Erythroblast (primary cell): ENCODE measurements at regions not wholly inside any gene's neighbourhood (a gene's known extent, or its start where the extent isn't known, plus 50 kb on each side); places are given as distances from the start of the nearest gene placed in this dataset.

Experiments
- DNase-seq, 2 experiments: peaks; one replicate each; lab custom pipeline; 2025; lab: John Stamatoyannopoulos, UW
- GATA1 ChIP-seq: IDR thresholded peaks from 2 replicates; pipeline ENCODE4 v1.6.1; 2011; ENCODE audit warnings: low read depth, mild to moderate bottlenecking, control low read depth, low read length, moderate library complexity
- POLR2A ChIP-seq: IDR thresholded peaks from 2 replicates; pipeline ENCODE4 v1.6.1; 2011; ENCODE audit warnings: mild to moderate bottlenecking, low read length

DNA sequence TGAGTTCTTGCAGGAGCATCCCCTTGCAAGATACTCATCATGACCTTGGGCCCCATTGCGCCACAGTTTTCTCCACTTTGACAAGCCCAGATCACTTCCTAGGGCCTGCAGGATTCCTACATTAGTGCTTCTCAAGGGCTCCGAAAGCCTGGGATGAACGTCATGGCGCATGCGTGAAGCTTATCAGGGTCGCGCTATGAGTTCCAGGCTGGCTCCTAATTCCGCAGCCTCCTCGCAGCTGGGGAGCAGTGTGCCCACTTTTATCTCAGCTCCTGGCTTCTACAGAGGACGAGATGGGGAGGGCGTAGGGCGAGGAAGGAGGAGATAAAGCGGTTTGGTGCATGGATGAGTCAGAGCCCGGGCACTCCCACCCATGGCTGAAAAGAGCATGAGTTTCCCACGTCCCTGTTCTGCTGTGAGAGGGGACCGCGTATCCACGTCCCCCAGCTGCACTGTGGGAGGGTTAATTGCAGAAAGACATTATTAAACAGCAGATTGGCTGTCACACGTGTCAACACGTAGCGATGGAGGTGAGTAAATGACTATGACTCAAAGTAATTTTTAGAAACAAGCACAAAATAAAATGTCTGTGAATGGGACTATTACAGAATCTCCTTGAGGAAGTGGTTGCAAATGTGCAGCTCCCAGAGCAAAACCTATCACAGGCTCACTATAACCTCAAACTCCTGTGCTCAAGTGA is 72.9 kb upstream of the DSP start:
- peak; percentile 91 to 92 for DNase-seq
- TF ChIP-seq GATA1 (no peak), POLR2A (no peak)

DNA sequence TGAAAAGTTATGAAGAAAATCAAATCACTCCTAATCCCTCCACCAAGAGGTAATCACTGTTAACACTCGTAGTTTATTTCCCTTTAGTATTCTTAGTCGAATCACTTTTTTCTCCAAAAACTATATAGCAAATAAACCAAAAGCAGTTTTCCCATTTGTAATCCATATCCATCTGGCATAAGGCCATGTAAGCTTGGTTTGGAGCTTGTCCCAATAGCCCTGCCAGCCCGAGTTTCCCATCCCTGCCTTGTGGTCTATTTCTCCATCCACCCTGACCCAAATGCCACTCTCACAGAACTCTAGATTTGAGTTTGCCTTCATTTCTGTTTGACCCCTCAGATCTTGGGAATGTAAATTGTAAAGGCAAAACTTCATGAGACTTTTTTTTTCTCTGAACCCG is 71.8 kb upstream of the DSP start:
- TF ChIP-seq GATA1 = no peak
- TF ChIP-seq POLR2A = no peak
- no peak for DNase-seq

GRCh38 chr6:7471171-7471570 is 70.3 kb upstream of the DSP start:
- TF ChIP-seq POLR2A (no peak), GATA1 (no peak)
- peak in 1 of 2 experiments; percentile 16 for DNase-seq

- TF ChIP-seq GATA1 (no peak), POLR2A (no peak)
- no peak for DNase-seq
Measured at GRCh38 chr6:7473805-7474719, 67.4 kb upstream of the DSP start.

GRCh38 chr6:7475081-7475480 is 66.4 kb upstream of the DSP start:
- TF ChIP-seq POLR2A = no peak
- no peak for TF ChIP-seq GATA1
- no peak for DNase-seq

DNA sequence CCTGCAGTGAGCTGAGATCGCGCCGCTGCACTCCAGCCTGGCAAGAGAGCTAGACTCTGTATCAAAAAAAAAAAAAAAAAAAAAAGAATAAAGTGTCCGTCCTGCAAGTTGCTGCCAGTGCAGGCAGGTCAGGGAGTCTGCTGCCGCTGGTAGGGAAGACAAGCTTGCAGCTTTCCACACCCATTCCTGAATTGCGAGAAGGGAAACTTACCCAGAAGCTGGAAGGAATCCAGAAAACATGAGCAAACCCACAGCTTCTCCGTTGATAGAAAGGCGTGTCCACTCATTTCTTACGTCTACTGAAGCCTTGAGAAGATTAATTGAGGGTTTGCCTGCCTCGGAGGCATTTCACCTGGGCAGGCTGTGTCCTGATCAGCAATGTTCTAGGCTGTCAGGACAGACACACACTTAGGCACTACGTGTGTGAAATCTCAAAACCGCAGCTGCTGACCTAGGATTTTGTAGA is 61.6 kb upstream of the DSP start:
- no peak for DNase-seq
- TF ChIP-seq POLR2A (no peak), GATA1 (no peak)

- no peak for DNase-seq
- TF ChIP-seq POLR2A = no peak
- TF ChIP-seq GATA1 = no peak
Measured at GRCh38 chr6:7484666-7485065, 56.8 kb upstream of the DSP start.

GRCh38 chr6:7486951-7487350 is 54.5 kb upstream of the DSP start:
- DNase-seq = no peak
- no peak for TF ChIP-seq POLR2A
- no peak for TF ChIP-seq GATA1

DNA sequence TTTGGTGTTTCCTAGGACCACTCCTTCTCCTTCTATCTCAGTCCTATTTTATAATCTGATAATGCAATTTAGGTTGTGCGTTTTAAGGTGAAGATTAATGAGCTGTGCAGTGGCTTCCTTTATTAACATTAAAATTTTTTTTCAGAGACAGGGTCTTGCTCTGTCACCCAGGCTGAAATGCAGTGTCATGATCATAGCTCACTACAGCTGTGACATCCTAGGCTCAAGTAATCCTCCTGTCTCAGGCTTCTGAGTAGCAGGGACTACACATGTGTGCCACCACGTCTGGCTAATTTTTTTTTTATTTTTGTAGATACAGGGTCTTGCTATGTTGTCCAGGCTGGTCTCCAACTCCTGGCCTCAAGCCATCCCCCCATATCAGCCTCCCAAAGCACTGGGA is 53.0 kb upstream of the DSP start:
- DNase-seq = no peak
- TF ChIP-seq POLR2A = no peak
- no peak for TF ChIP-seq GATA1

DNA sequence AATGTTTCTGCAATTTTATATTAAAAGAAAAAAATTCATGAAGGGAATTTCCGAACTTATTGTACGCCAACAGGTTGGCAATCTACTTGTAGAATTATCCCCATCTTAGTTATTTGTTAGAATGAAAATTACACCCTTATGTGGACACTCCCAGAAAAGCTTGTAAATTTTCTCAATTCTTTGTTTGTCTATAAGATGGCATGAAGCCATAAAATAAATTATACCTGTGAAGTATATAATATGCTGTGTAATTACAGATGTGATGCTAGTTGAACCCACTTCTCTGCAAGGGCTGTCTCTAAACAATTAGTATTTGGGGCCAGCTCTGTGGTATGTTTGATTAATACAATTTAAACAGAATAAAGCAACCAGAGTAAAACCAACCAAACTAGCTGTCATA is 52.1 kb upstream of the DSP start:
- DNase-seq = no peak
- TF ChIP-seq POLR2A (no peak), GATA1 (no peak)
